Vagina (tissue), 2 donors: ENCODE measurements at regions not wholly inside any gene's neighbourhood (a gene's known extent, or its start where the extent isn't known, plus 50 kb on each side); places are given as distances from the start of the nearest gene placed in this dataset.

Experiments
- POLR2AphosphoS5 ChIP-seq, 2 donors: sonication (generic); formaldehyde crosslinking; IDR thresholded peaks; one replicate each; pipeline ENCODE4 v1.9.0; 2017; ENCODE audit warnings: antibody characterized with exemption in 2 of 2, mild to moderate bottlenecking in 2 of 2, low read depth in 1 of 2; ENCODE audit not compliant: insufficient read depth in 1 of 2
- TF ChIP-seq, protein P1 (sequence below), 3 experiments: fragments of 450-650 bp in 2 of 3; fragments of 200-600 bp in 1 of 3; sonication (generic) in 1 of 3; IDR thresholded peaks; one replicate each; pipeline ENCODE4 v1.5.1; 2017 to 2019; ENCODE audit warnings: antibody characterized with exemption in 3 of 3, mild to moderate bottlenecking in 2 of 3, moderate library complexity in 2 of 3

DNA sequence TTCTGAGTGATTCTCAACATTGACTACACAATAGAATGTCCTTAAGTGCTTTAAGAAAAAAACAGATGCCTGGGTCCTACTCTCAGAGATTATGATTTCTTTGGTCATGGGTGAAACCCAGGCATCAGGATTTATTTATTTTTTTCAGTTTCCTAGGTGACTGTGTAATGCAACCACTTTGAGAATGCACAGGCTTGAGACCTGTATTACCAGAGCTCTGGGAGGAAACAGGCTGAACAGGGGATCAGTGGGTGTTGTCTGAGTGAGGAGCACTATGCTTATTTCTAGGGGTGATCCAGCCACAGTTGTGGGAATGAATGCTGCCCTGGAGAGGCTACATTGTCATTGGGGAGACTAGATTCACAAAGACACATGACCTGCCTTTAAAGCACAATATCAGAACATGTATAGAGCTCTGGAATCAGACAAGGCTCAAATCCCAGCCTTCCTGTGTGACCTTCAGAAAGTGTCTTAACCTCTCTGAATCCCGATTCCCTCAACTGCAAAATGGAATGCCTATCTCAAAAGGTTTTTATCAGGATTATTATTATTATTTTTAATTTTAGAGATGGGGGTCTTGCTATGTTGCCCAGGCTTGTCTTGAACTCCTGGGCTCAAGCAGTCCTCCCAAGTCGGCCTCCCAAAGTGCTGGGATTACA is 61.6 kb upstream of the PRPS1 start:
- TF ChIP-seq POLR2AphosphoS5 (IDR thresholded peaks at IDR 0.05; ENCODE audit: insufficient read depth in 1 of 2, low read depth in 1 of 2) = no peak
- TF ChIP-seq, protein P1, sequence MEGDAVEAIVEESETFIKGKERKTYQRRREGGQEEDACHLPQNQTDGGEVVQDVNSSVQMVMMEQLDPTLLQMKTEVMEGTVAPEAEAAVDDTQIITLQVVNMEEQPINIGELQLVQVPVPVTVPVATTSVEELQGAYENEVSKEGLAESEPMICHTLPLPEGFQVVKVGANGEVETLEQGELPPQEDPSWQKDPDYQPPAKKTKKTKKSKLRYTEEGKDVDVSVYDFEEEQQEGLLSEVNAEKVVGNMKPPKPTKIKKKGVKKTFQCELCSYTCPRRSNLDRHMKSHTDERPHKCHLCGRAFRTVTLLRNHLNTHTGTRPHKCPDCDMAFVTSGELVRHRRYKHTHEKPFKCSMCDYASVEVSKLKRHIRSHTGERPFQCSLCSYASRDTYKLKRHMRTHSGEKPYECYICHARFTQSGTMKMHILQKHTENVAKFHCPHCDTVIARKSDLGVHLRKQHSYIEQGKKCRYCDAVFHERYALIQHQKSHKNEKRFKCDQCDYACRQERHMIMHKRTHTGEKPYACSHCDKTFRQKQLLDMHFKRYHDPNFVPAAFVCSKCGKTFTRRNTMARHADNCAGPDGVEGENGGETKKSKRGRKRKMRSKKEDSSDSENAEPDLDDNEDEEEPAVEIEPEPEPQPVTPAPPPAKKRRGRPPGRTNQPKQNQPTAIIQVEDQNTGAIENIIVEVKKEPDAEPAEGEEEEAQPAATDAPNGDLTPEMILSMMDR (IDR thresholded peaks at IDR 0.05) = no peak
